H1 (cell line): ENCODE measurements at regions not wholly inside any gene's neighbourhood (a gene's known extent, or its start where the extent isn't known, plus 50 kb on each side); places are given as distances from the start of the nearest gene placed in this dataset.

Experiments used
- BACH1 ChIP-seq: IDR thresholded peaks from 2 replicates; pipeline ENCODE4 v1.6.1; 2012; ENCODE audit warnings: low read length, improper control_type of control experiment
- POLR2AphosphoS5 ChIP-seq: IDR thresholded peaks from 2 replicates; pipeline ENCODE4 v1.6.1; 2011; ENCODE audit warnings: low read depth, low read length
- TAF1 ChIP-seq: IDR thresholded peaks from 2 replicates; pipeline ENCODE4 v1.6.1; 2011; ENCODE audit warnings: mild to moderate bottlenecking, low read depth, low read length
- TF ChIP-seq, protein P1 (sequence below): fragments of 300-600 bp; sonication (generic); IDR thresholded peaks from 2 replicates; pipeline ENCODE4 v1.7.1; 2012; ENCODE audit warnings: low read length, moderate library complexity, mild to moderate bottlenecking, inconsistent platforms; ENCODE audit not compliant: insufficient replicate concordance

DNA sequence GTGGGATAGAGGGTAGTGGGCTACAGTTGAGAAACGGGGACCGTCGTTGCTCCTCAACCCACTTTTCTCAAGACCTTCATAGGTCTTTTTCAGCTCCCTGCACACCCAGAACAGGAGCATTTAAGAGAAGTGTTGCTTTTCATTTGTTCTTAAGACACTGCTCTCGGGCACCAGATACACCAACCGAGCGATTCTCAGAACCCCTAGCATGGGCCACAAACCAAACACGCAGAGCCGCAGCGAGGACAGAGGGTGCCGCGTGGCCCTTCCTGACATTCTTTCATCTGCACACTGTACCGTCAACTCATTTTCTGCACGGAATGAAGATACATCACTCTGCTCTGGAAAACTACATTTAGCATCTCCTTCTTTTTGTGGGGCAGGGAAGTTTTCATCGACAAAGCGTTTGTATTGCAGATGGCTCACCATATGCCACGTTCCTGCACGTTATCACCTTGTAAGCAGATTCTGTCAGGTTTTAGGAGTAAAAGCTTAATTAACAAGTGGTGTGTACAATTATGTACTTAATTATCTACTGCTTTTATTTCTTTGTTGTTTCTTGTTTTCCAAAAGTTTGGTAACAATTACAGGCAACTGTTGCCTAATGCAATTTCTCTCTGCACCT, 70.4 kb upstream of the MLN start (continued):
- TF ChIP-seq, protein P1, sequence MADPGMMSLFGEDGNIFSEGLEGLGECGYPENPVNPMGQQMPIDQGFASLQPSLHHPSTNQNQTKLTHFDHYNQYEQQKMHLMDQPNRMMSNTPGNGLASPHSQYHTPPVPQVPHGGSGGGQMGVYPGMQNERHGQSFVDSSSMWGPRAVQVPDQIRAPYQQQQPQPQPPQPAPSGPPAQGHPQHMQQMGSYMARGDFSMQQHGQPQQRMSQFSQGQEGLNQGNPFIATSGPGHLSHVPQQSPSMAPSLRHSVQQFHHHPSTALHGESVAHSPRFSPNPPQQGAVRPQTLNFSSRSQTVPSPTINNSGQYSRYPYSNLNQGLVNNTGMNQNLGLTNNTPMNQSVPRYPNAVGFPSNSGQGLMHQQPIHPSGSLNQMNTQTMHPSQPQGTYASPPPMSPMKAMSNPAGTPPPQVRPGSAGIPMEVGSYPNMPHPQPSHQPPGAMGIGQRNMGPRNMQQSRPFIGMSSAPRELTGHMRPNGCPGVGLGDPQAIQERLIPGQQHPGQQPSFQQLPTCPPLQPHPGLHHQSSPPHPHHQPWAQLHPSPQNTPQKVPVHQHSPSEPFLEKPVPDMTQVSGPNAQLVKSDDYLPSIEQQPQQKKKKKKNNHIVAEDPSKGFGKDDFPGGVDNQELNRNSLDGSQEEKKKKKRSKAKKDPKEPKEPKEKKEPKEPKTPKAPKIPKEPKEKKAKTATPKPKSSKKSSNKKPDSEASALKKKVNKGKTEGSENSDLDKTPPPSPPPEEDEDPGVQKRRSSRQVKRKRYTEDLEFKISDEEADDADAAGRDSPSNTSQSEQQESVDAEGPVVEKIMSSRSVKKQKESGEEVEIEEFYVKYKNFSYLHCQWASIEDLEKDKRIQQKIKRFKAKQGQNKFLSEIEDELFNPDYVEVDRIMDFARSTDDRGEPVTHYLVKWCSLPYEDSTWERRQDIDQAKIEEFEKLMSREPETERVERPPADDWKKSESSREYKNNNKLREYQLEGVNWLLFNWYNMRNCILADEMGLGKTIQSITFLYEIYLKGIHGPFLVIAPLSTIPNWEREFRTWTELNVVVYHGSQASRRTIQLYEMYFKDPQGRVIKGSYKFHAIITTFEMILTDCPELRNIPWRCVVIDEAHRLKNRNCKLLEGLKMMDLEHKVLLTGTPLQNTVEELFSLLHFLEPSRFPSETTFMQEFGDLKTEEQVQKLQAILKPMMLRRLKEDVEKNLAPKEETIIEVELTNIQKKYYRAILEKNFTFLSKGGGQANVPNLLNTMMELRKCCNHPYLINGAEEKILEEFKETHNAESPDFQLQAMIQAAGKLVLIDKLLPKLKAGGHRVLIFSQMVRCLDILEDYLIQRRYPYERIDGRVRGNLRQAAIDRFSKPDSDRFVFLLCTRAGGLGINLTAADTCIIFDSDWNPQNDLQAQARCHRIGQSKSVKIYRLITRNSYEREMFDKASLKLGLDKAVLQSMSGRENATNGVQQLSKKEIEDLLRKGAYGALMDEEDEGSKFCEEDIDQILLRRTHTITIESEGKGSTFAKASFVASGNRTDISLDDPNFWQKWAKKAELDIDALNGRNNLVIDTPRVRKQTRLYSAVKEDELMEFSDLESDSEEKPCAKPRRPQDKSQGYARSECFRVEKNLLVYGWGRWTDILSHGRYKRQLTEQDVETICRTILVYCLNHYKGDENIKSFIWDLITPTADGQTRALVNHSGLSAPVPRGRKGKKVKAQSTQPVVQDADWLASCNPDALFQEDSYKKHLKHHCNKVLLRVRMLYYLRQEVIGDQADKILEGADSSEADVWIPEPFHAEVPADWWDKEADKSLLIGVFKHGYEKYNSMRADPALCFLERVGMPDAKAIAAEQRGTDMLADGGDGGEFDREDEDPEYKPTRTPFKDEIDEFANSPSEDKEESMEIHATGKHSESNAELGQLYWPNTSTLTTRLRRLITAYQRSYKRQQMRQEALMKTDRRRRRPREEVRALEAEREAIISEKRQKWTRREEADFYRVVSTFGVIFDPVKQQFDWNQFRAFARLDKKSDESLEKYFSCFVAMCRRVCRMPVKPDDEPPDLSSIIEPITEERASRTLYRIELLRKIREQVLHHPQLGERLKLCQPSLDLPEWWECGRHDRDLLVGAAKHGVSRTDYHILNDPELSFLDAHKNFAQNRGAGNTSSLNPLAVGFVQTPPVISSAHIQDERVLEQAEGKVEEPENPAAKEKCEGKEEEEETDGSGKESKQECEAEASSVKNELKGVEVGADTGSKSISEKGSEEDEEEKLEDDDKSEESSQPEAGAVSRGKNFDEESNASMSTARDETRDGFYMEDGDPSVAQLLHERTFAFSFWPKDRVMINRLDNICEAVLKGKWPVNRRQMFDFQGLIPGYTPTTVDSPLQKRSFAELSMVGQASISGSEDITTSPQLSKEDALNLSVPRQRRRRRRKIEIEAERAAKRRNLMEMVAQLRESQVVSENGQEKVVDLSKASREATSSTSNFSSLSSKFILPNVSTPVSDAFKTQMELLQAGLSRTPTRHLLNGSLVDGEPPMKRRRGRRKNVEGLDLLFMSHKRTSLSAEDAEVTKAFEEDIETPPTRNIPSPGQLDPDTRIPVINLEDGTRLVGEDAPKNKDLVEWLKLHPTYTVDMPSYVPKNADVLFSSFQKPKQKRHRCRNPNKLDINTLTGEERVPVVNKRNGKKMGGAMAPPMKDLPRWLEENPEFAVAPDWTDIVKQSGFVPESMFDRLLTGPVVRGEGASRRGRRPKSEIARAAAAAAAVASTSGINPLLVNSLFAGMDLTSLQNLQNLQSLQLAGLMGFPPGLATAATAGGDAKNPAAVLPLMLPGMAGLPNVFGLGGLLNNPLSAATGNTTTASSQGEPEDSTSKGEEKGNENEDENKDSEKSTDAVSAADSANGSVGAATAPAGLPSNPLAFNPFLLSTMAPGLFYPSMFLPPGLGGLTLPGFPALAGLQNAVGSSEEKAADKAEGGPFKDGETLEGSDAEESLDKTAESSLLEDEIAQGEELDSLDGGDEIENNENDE = no peak
- TF ChIP-seq POLR2AphosphoS5 (no peak), BACH1 (no peak), TAF1 (no peak)
